Uterus (tissue), 3 donors: ENCODE measurements at regions not wholly inside any gene's neighbourhood (a gene's known extent, or its start where the extent isn't known, plus 50 kb on each side); places are given as distances from the start of the nearest gene placed in this dataset.

Experiments used
- DNase-seq, 2 donors: peaks; one replicate each; pipeline ENCODE4 v3.0.0-alpha.2; 2019 to 2020
- H3K27ac ChIP-seq, 2 donors: fragments of 200-600 bp; sonication (generic); 1 replicate in 1 of 2; 2 replicates in 1 of 2; pipeline ENCODE4 v1.5.1; 2016 to 2018
- H3K27me3 ChIP-seq, 2 donors: fragments of 200-600 bp; sonication (generic); one replicate each; pipeline ENCODE4 v1.5.1; 2018 to 2019; ENCODE audit warnings: control low read depth in 1 of 2
- H3K36me3 ChIP-seq, 2 donors: fragments of 200-600 bp; sonication (generic); one replicate each; pipeline ENCODE4 v1.5.1; 2019; ENCODE audit warnings: control low read depth in 1 of 2
- H3K4me1 ChIP-seq, 2 donors: fragments of 200-600 bp; sonication (generic); one replicate each; pipeline ENCODE4 v1.5.1; 2018 to 2019; ENCODE audit warnings: control low read depth in 1 of 2
- H3K4me3 ChIP-seq, 2 donors: fragments of 200-600 bp; sonication (generic); 1 replicate in 1 of 2; 2 replicates in 1 of 2; pipeline ENCODE4 v1.5.1; 2018 to 2019; ENCODE audit warnings: mild to moderate bottlenecking in 1 of 2
- H3K9me3 ChIP-seq, 2 donors: fragments of 200-600 bp; sonication (generic); one replicate each; pipeline ENCODE4 v1.5.1; 2019; ENCODE audit warnings: control low read depth in 1 of 2
- CTCF ChIP-seq, 4 experiments: fragments of 200-600 bp in 2 of 4; fragments of 450-650 bp in 2 of 4; sonication (generic) in 2 of 4; IDR thresholded peaks; one replicate each; pipeline ENCODE4 v1.5.1; 2016 to 2019; ENCODE audit warnings: antibody characterized with exemption in 4 of 4, mild to moderate bottlenecking in 2 of 4, moderate library complexity in 1 of 4
- POLR2A ChIP-seq, 2 donors: fragments of 450-650 bp; IDR thresholded peaks; one replicate each; pipeline ENCODE4 v1.6.1; 2016; ENCODE audit warnings: antibody characterized with exemption in 2 of 2, mild to moderate bottlenecking in 1 of 2, moderate library complexity in 1 of 2
- intact Hi-C: fragments of 100-400 bp; cut with DNase I; formaldehyde crosslinking; loops from one replicate; pipeline ENCODE4 v1.15.1; 2023; ENCODE audit warnings: low total_unique reads
- donor health status: DM: yes; HTN: yes; CAD: no.

DNA sequence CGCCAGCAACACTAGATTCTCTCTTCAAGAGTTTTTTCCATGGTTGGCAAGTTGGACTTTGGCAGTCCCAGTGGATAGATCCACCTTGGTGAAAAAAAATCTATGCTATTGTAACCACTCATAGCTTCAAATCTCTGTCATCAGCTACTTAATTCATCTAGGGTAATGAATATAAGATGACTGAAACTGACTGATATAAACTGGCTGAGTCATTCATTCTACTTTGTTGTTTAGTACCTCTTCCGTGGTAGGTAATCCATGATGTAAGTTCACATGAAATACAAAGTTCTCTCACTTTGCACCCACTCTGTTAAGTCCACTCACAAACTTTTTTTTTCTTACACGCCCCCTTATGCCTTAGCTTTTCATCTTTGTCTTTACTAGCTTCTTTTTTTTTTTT is 1381.5 kb downstream of the SLITRK5 start:
- Histone ChIP-seq H3K27ac (no peak overlapping the region), H3K9me3 (no peaks in the 10 kb centered on the region), H3K27me3 (no peaks in the 10 kb centered on the region), H3K4me3 (no peak overlapping the region), H3K4me1 (no peaks in the 10 kb centered on the region), H3K36me3 (no peaks in the 10 kb centered on the region)
- DNase-seq = no peak
- TF ChIP-seq POLR2A (IDR thresholded peaks at IDR 0.05) (no peak), CTCF (IDR thresholded peaks at IDR 0.05) (no peak)
- intact Hi-C loops = no loop called here

- no peak for DNase-seq
- H3K4me3 ChIP-seq = no peak overlapping the region
- TF ChIP-seq POLR2A (IDR thresholded peaks at IDR 0.05) (no peak), CTCF (IDR thresholded peaks at IDR 0.05) (no peak)
- H3K27ac ChIP-seq = no peak overlapping the region
- no peaks in the 10 kb centered on the region for H3K27me3 ChIP-seq
- no peaks in the 10 kb centered on the region for H3K9me3 ChIP-seq
- no peaks in the 10 kb centered on the region for H3K4me1 ChIP-seq
- intact Hi-C loops = no loop called here
- no peaks in the 10 kb centered on the region for H3K36me3 ChIP-seq
Measured at GRCh38 chr13:89053418-89053817, 1382.2 kb downstream of the SLITRK5 start.

GRCh38 chr13:89057274-89057673 is 1386.1 kb downstream of the SLITRK5 start:
- intact Hi-C loops = no loop called here
- Histone ChIP-seq H3K36me3 (no peaks in the 10 kb centered on the region), H3K9me3 (no peaks in the 10 kb centered on the region), H3K4me1 (no peaks in the 10 kb centered on the region), H3K27me3 (no peaks in the 10 kb centered on the region), H3K27ac (no peak overlapping the region), H3K4me3 (no peak overlapping the region)
- TF ChIP-seq CTCF (IDR thresholded peaks at IDR 0.05) (no peak), POLR2A (IDR thresholded peaks at IDR 0.05) (no peak)
- no peak for DNase-seq

GRCh38 chr13:89057862-89058261 is 1386.7 kb downstream of the SLITRK5 start:
- no peak overlapping the region for H3K4me3 ChIP-seq
- H3K27ac ChIP-seq = no peak overlapping the region
- no peaks in the 10 kb centered on the region for H3K36me3 ChIP-seq
- TF ChIP-seq CTCF (IDR thresholded peaks at IDR 0.05) = no peak
- TF ChIP-seq POLR2A (IDR thresholded peaks at IDR 0.05) = no peak
- no peaks in the 10 kb centered on the region for H3K9me3 ChIP-seq
- no peaks in the 10 kb centered on the region for H3K27me3 ChIP-seq
- no peak for DNase-seq
- intact Hi-C loops = no loop called here
- no peaks in the 10 kb centered on the region for H3K4me1 ChIP-seq

GRCh38 chr13:89061821-89062220 is 1390.7 kb downstream of the SLITRK5 start:
- Histone ChIP-seq H3K27me3 (no peaks in the 10 kb centered on the region), H3K27ac (no peak overlapping the region), H3K36me3 (no peaks in the 10 kb centered on the region), H3K4me3 (no peak overlapping the region), H3K9me3 (no peaks in the 10 kb centered on the region), H3K4me1 (no peaks in the 10 kb centered on the region)
- intact Hi-C loops = no loop called here
- TF ChIP-seq CTCF (IDR thresholded peaks at IDR 0.05) = no peak
- no peak for TF ChIP-seq POLR2A (IDR thresholded peaks at IDR 0.05)
- no peak for DNase-seq
